ENCODE measurements at regions not wholly inside any gene's neighbourhood (a gene's known extent, or its start where the extent isn't known, plus 50 kb on each side); places are given as distances from the start of the nearest gene placed in this dataset.

- no peak overlapping the region for H3K27ac ChIP-seq (ENCODE audit: poor library complexity, severe bottlenecking)
- no peaks in the 10 kb centered on the region for H3K27me3 ChIP-seq (ENCODE audit: insufficient read depth, poor library complexity, severe bottlenecking)
- no peak for TF ChIP-seq CTCF (IDR thresholded peaks at IDR 0.05; ENCODE audit: poor library complexity, severe bottlenecking)
- H3K9me3 ChIP-seq (ENCODE audit: severe bottlenecking) = no peaks in the 10 kb centered on the region
- no peaks in the 10 kb centered on the region for H3K36me3 ChIP-seq (ENCODE audit: low read depth)
- ATAC-seq (ENCODE audit: low read depth) (no peak), DNase-seq (ENCODE audit: low spot score) (no peak)
- no peaks in the 10 kb centered on the region for H3K4me1 ChIP-seq (ENCODE audit: insufficient read depth, poor library complexity, severe bottlenecking)
- H3K4me3 ChIP-seq (ENCODE audit: severe bottlenecking) = no peak overlapping the region
These were observed 318.2 kb downstream of the CXCL12 start for GRCh38 chr10:44066527-44067255.

GRCh38 chr10:44065788-44066526 lies 318.9 kb downstream of the CXCL12 start:
- H3K36me3 ChIP-seq (ENCODE audit: low read depth) = no peaks in the 10 kb centered on the region
- H3K27ac ChIP-seq (ENCODE audit: poor library complexity, severe bottlenecking) = no peak overlapping the region
- H3K9me3 ChIP-seq (ENCODE audit: severe bottlenecking) = no peaks in the 10 kb centered on the region
- DNase-seq (ENCODE audit: low spot score) (no peak), ATAC-seq (ENCODE audit: low read depth) (no peak)
- TF ChIP-seq CTCF (IDR thresholded peaks at IDR 0.05; ENCODE audit: poor library complexity, severe bottlenecking) = no peak
- no peaks in the 10 kb centered on the region for H3K27me3 ChIP-seq (ENCODE audit: insufficient read depth, poor library complexity, severe bottlenecking)
- no peak overlapping the region for H3K4me3 ChIP-seq (ENCODE audit: severe bottlenecking)
- no peaks in the 10 kb centered on the region for H3K4me1 ChIP-seq (ENCODE audit: insufficient read depth, poor library complexity, severe bottlenecking)

GRCh38 chr10:44064987-44065787 lies 319.7 kb downstream of the CXCL12 start:
- no peak for DNase-seq (ENCODE audit: low spot score)
- no peak for TF ChIP-seq CTCF (IDR thresholded peaks at IDR 0.05; ENCODE audit: poor library complexity, severe bottlenecking)
- Histone ChIP-seq H3K4me3 (ENCODE audit: severe bottlenecking) (no peak overlapping the region), H3K27ac (ENCODE audit: poor library complexity, severe bottlenecking) (no peak overlapping the region), H3K27me3 (ENCODE audit: insufficient read depth, poor library complexity, severe bottlenecking) (no peaks in the 10 kb centered on the region), H3K4me1 (ENCODE audit: insufficient read depth, poor library complexity, severe bottlenecking) (no peaks in the 10 kb centered on the region), H3K36me3 (ENCODE audit: low read depth) (no peaks in the 10 kb centered on the region), H3K9me3 (ENCODE audit: severe bottlenecking) (no peaks in the 10 kb centered on the region)
- no peak for ATAC-seq (ENCODE audit: low read depth)

GRCh38 chr10:44064317-44064716 lies 320.6 kb downstream of the CXCL12 start:
- Histone ChIP-seq H3K27ac (ENCODE audit: poor library complexity, severe bottlenecking) (no peak overlapping the region), H3K4me3 (ENCODE audit: severe bottlenecking) (no peak overlapping the region), H3K36me3 (ENCODE audit: low read depth) (no peaks in the 10 kb centered on the region), H3K4me1 (ENCODE audit: insufficient read depth, poor library complexity, severe bottlenecking) (no peaks in the 10 kb centered on the region), H3K27me3 (ENCODE audit: insufficient read depth, poor library complexity, severe bottlenecking) (no peaks in the 10 kb centered on the region), H3K9me3 (ENCODE audit: severe bottlenecking) (no peaks in the 10 kb centered on the region)
- DNase-seq (ENCODE audit: low spot score) (no peak), ATAC-seq (ENCODE audit: low read depth) (no peak)
- TF ChIP-seq CTCF (IDR thresholded peaks at IDR 0.05; ENCODE audit: poor library complexity, severe bottlenecking) = no peak

Data from RWPE2 (cell line).